ENCODE measurements at regions not wholly inside any gene's neighbourhood (a gene's known extent, or its start where the extent isn't known, plus 50 kb on each side); places are given as distances from the start of the nearest gene placed in this dataset.
A peak's percentile ranks its signal among the peaks of the same experiment; 100 is the strongest.

GRCh38 chrX:69014200-69014599 lies 151.1 kb downstream of the PJA1 start:
- 81 to 86% methylated on average over 2 of the region's 2 CpGs for WGBS, 2 donors
- peaks cover 0 to 39% (median 0%) of the 10 kb centered on the region in 7 donors for H3K27me3 ChIP-seq
- H3K27ac ChIP-seq: no peak overlapping the region
- H3K9me3 ChIP-seq: peaks cover 0 to 4% (median 0%) of the 10 kb centered on the region in 11 donors
- no peak overlapping the region for H3K4me3 ChIP-seq
- intact Hi-C loops (cut with DNase I): no loop called here
- ATAC-seq (no peak), DNase-seq (no peak)
- peaks cover 0 to 45% (median 19%) of the 10 kb centered on the region in 9 donors for H3K4me1 ChIP-seq
- no peaks in the 10 kb centered on the region for H3K36me3 ChIP-seq
- TF ChIP-seq CTCF (IDR thresholded peaks at IDR 0.05): no peak

GRCh38 chrX:69010339-69010738 lies 154.9 kb downstream of the PJA1 start:
- Histone ChIP-seq H3K36me3 (no peaks in the 10 kb centered on the region), H3K27me3 (peaks cover 0 to 34% (median 0%) of the 10 kb centered on the region in 7 donors), H3K4me1 (peaks cover 0 to 10% (median 5%) of the 10 kb centered on the region in 9 donors), H3K27ac (no peak overlapping the region), H3K4me3 (no peak overlapping the region), H3K9me3 (peaks cover 0 to 10% (median 0%) of the 10 kb centered on the region in 11 donors)
- intact Hi-C loops (cut with DNase I): no loop called here
- 81 to 87% methylated on average over 4 of the region's 4 CpGs for WGBS, 2 donors
- no peak for TF ChIP-seq CTCF (IDR thresholded peaks at IDR 0.05)
- DNase-seq (no peak), ATAC-seq (no peak)

- no peak for ATAC-seq
- intact Hi-C loops (cut with DNase I): no loop called here
- TF ChIP-seq CTCF (IDR thresholded peaks at IDR 0.05): no peak
- peaks cover 0 to 5% (median 0%) of the 10 kb centered on the region in 11 donors for H3K9me3 ChIP-seq
- H3K4me1 ChIP-seq: peaks cover 3 to 35% (median 19%) of the 10 kb centered on the region in 9 donors
- H3K4me3 ChIP-seq: no peak overlapping the region
- H3K36me3 ChIP-seq: no peaks in the 10 kb centered on the region
- peaks cover 0 to 26% (median 0%) of the 10 kb centered on the region in 7 donors for H3K27me3 ChIP-seq
- no peak for DNase-seq
- H3K27ac ChIP-seq: no peak overlapping the region
- WGBS, 2 donors: 67 to 82% methylated on average over 4 of the region's 4 CpGs
Measured at GRCh38 chrX:69000877-69001276, 164.4 kb downstream of the PJA1 start.

- no peak for ATAC-seq
- peak overlapping the region in 1 of 10 donors; percentile 6 for H3K27ac ChIP-seq
Measured at GRCh38 chrX:68999931-69000330, 165.3 kb downstream of the PJA1 start.

More at GRCh38 chrX:68999931-69000330, 165.3 kb downstream of the PJA1 start:
- Histone ChIP-seq H3K9me3 (no peaks in the 10 kb centered on the region), H3K27me3 (peaks cover 0 to 26% (median 0%) of the 10 kb centered on the region in 7 donors), H3K4me3 (no peak overlapping the region), H3K36me3 (no peaks in the 10 kb centered on the region), H3K4me1 (peaks cover 3 to 45% (median 27%) of the 10 kb centered on the region in 9 donors)
- DNase-seq: no peak
- intact Hi-C loops (cut with DNase I): loop anchor here in 5 of 10 donors (5.0 to 10.0 kb wide), 7 partner anchors 63 to 175 kb away; partner anchors contain the start of gene EFNB1 (in 1 of the 5)
- 96 to 97% methylated on average over 2 of the region's 2 CpGs for WGBS, 2 donors
- TF ChIP-seq CTCF (IDR thresholded peaks at IDR 0.05): no peak

Measured in heart right ventricle (tissue), 16 donors.